ENCODE measurements at regions not wholly inside any gene's neighbourhood (a gene's known extent, or its start where the extent isn't known, plus 50 kb on each side); places are given as distances from the start of the nearest gene placed in this dataset.

- no peaks in the 10 kb centered on the region for H3K79me2 ChIP-seq (ENCODE audit: insufficient read depth, low read depth, low read length)
These were observed 51.8 kb upstream of the FREM2 start for GRCh38 chr13:38635030-38635429.

GRCh38 chr13:38636073-38636472 lies 50.8 kb upstream of the FREM2 start:
- no peaks in the 10 kb centered on the region for H3K4me1 ChIP-seq (ENCODE audit: insufficient read depth, low read length, poor library complexity, severe bottlenecking)

More at GRCh38 chr13:38635030-38635429, 51.8 kb upstream of the FREM2 start:
- intact Hi-C loops (cut with micrococcal nuclease; ENCODE audit: unreplicated experiment), result no loop called here
- no peak for DNase-seq (ENCODE audit: low spot score)
- CTCF ChIA-PET (ENCODE audit: unreplicated experiment), result no interaction called here
- H3K9me3 ChIP-seq (ENCODE audit: low read length), result no peaks in the 10 kb centered on the region
- TF ChIP-seq CTCF (conservative IDR thresholded peaks at IDR 0.05; ENCODE audit: low read length) (no peak), EZH2phosphoT487 (IDR thresholded peaks at IDR 0.05; ENCODE audit: borderline replicate concordance, low read depth, low read length) (no peak)
- H3K27ac ChIP-seq (ENCODE audit: low read depth, low read length, poor library complexity, severe bottlenecking), result no peak overlapping the region
- H3K9me2 ChIP-seq (ENCODE audit: insufficient read depth, low read length), result no peaks in the 10 kb centered on the region
- H3K36me3 ChIP-seq (ENCODE audit: insufficient read depth, low read length), result no peaks in the 10 kb centered on the region
- POLR2A ChIA-PET, result no interaction called here
- H3K4me2 ChIP-seq (ENCODE audit: low read length), result no peak overlapping the region
- H4K20me1 ChIP-seq (ENCODE audit: insufficient read depth, low read length), result no peaks in the 10 kb centered on the region
- H3K4me3 ChIP-seq (ENCODE audit: low read depth, low read length, poor library complexity, severe bottlenecking), result no peak overlapping the region
- H2AFZ ChIP-seq (ENCODE audit: low read length), result no peak overlapping the region
- no peaks in the 10 kb centered on the region for H3K4me1 ChIP-seq (ENCODE audit: insufficient read depth, low read length, poor library complexity, severe bottlenecking)
- BruUV-seq (replicated peaks), result no TSS peak

GRCh38 chr13:38636761-38637160 lies 50.1 kb upstream of the FREM2 start:
- Histone ChIP-seq H3K9me2 (ENCODE audit: insufficient read depth, low read length) (no peaks in the 10 kb centered on the region), H2AFZ (ENCODE audit: low read length) (no peak overlapping the region), H3K4me1 (ENCODE audit: insufficient read depth, low read length, poor library complexity, severe bottlenecking) (no peaks in the 10 kb centered on the region), H3K36me3 (ENCODE audit: insufficient read depth, low read length) (no peaks in the 10 kb centered on the region), H3K4me3 (ENCODE audit: low read depth, low read length, poor library complexity, severe bottlenecking) (no peak overlapping the region), H3K9me3 (ENCODE audit: low read length) (no peaks in the 10 kb centered on the region), H3K27ac (ENCODE audit: low read depth, low read length, poor library complexity, severe bottlenecking) (no peak overlapping the region), H3K79me2 (ENCODE audit: insufficient read depth, low read depth, low read length) (no peaks in the 10 kb centered on the region), H4K20me1 (ENCODE audit: insufficient read depth, low read length) (no peaks in the 10 kb centered on the region), H3K4me2 (ENCODE audit: low read length) (no peak overlapping the region)
- no peak for DNase-seq (ENCODE audit: low spot score)
- intact Hi-C loops (cut with micrococcal nuclease; ENCODE audit: unreplicated experiment), result no loop called here
- BruUV-seq (replicated peaks), result no TSS peak
- ChIA-PET CTCF (ENCODE audit: unreplicated experiment) (no interaction called here), POLR2A (no interaction called here)
- TF ChIP-seq EZH2phosphoT487 (IDR thresholded peaks at IDR 0.05; ENCODE audit: borderline replicate concordance, low read depth, low read length) (no peak), CTCF (conservative IDR thresholded peaks at IDR 0.05; ENCODE audit: low read length) (no peak)

More at GRCh38 chr13:38636073-38636472, 50.8 kb upstream of the FREM2 start:
- Histone ChIP-seq H3K79me2 (ENCODE audit: insufficient read depth, low read depth, low read length) (no peaks in the 10 kb centered on the region), H4K20me1 (ENCODE audit: insufficient read depth, low read length) (no peaks in the 10 kb centered on the region), H3K4me3 (ENCODE audit: low read depth, low read length, poor library complexity, severe bottlenecking) (no peak overlapping the region), H3K27ac (ENCODE audit: low read depth, low read length, poor library complexity, severe bottlenecking) (no peak overlapping the region), H2AFZ (ENCODE audit: low read length) (no peak overlapping the region), H3K36me3 (ENCODE audit: insufficient read depth, low read length) (no peaks in the 10 kb centered on the region), H3K4me2 (ENCODE audit: low read length) (no peak overlapping the region), H3K9me3 (ENCODE audit: low read length) (no peaks in the 10 kb centered on the region), H3K9me2 (ENCODE audit: insufficient read depth, low read length) (no peaks in the 10 kb centered on the region)
- DNase-seq (ENCODE audit: low spot score), result no peak
- intact Hi-C loops (cut with micrococcal nuclease; ENCODE audit: unreplicated experiment), result no loop called here
- no TSS peak for BruUV-seq (replicated peaks)
- ChIA-PET POLR2A (no interaction called here), CTCF (ENCODE audit: unreplicated experiment) (no interaction called here)
- TF ChIP-seq CTCF (conservative IDR thresholded peaks at IDR 0.05; ENCODE audit: low read length) (no peak), EZH2phosphoT487 (IDR thresholded peaks at IDR 0.05; ENCODE audit: borderline replicate concordance, low read depth, low read length) (no peak)

Measured in OCI-LY7 (cell line).